SK-N-MC (cell line): ENCODE measurements at regions not wholly inside any gene's neighbourhood (a gene's known extent, or its start where the extent isn't known, plus 50 kb on each side); places are given as distances from the start of the nearest gene placed in this dataset.
"Not testable (repeated sequence)": the region's sequence is repeated elsewhere in the genome, so short reads cannot be mapped to it uniquely, and the experiment has no call there.

Source experiments
- DNase-seq: peaks from one replicate; pipeline ENCODE4 v3.0.0-alpha.2; 2011; ENCODE audit warnings: low read depth, low spot score
- H3K27ac ChIP-seq: fragments of 200-600 bp; sonication (generic); 2 replicates; pipeline ENCODE4 v1.5.1; 2016; ENCODE audit warnings: mixed run types
- H3K36me3 ChIP-seq: fragments of 200-600 bp; sonication (generic); 2 replicates; pipeline ENCODE4 v1.6.1; 2017; ENCODE audit warnings: antibody characterized with exemption, low read length, mixed read lengths; ENCODE audit not compliant: insufficient read depth
- H3K4me3 ChIP-seq: fragments of 200-600 bp; sonication (generic); 2 replicates; pipeline ENCODE4 v1.5.1; 2016
- H3K9ac ChIP-seq: fragments of 200-600 bp; sonication (generic); 2 replicates; pipeline ENCODE4 v1.8.0; 2017; ENCODE audit warnings: mixed run types, mixed read lengths; ENCODE audit not compliant: insufficient read length
- H3K9me3 ChIP-seq: fragments of 200-600 bp; sonication (generic); 2 replicates; pipeline ENCODE4 v1.6.1; 2017; ENCODE audit warnings: low read depth, mild to moderate bottlenecking, antibody characterized with exemption, low read length, moderate library complexity, mixed read lengths
- EZH2 ChIP-seq: fragments of 200-600 bp; sonication (generic); IDR thresholded peaks from one replicate; pipeline ENCODE4 v1.6.1; 2017; ENCODE audit warnings: antibody characterized with exemption
- FOXP2 ChIP-seq: optimal IDR thresholded peaks from 2 replicates; pipeline ENCODE3; 2011; ENCODE audit warnings: mild to moderate bottlenecking, moderate library complexity; ENCODE audit not compliant: insufficient read depth; ENCODE audit errors: extremely low read length, control extremely low read depth
- POLR2AphosphoS5 ChIP-seq: IDR thresholded peaks from 2 replicates; pipeline ENCODE4 v1.6.1; 2012; ENCODE audit warnings: mild to moderate bottlenecking, low read depth, low read length, borderline replicate concordance

DNA sequence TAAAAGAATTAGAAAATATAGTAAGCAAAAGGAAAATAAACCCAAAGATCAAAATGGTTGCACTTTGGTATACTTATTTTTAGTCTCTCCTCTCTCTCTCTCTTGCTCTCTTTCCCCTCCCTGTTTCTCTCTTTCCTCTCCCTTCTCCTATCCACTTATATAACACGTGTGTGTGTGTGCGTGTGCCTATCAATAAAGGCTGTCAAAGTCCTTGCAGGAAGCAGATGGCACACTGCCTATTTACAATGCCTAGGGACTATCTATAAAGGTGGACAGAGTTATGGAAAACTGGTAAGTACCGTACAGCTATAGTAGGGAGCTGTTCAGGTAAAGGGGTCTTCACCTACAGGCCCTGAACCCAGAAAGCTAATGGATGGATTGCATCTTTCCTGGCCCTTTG lies 161.6 kb downstream of the SQOR start:
- Histone ChIP-seq H3K9ac (no peak overlapping the region), H3K9me3 (no peaks in the 10 kb centered on the region), H3K4me3 (no peak overlapping the region), H3K27ac (no peak overlapping the region), H3K36me3 (no peaks in the 10 kb centered on the region)
- TF ChIP-seq EZH2 (no peak), POLR2AphosphoS5 (no peak), FOXP2 (no peak)
- DNase-seq, result no peak

DNA sequence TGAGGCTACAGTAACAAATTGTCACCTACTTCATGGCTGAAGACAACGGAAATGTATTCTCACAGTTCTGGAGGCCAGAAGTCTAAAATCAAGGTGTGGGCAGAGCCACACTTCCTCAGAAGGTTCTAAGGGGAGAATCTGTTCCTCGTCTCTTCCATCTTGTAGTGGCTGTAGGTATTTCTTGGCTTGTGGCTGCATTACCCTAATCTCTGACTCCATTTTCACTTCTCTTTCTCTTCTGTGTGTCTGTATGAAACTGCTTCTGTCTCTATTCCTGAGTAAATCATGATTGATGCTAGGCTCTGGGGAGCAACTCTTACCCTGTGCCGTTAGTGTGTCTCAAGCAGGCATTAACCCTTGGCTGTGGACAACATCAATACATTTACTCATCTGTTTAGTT lies 164.7 kb downstream of the SQOR start:
- H3K4me3 ChIP-seq, result no peak overlapping the region
- no peak overlapping the region for H3K9ac ChIP-seq
- no peak for TF ChIP-seq POLR2AphosphoS5
- TF ChIP-seq FOXP2, result no peak
- TF ChIP-seq EZH2, result no peak
- DNase-seq, result no peak
- no peak overlapping the region for H3K27ac ChIP-seq
- H3K36me3 ChIP-seq, result no peaks in the 10 kb centered on the region
- H3K9me3 ChIP-seq, result no peaks in the 10 kb centered on the region

DNA sequence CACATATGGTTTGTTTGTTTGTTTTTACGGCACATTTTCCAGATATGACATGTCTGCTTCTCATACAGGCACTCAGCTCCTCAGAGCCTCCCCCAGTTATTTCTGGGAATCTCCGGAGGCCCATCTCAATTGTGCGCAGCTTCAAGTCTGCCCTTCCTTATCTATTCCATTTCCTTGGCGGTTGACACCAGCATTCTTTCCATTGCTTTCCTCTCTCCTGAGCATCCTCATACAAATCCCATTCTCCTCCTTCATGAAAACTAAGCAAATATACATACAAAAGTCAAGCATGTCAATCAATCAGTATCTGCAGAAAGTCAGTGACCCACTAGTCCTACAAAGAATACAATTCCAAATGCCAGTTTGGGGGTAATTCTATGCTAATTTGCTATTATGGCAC lies 166.7 kb downstream of the SQOR start:
- TF ChIP-seq POLR2AphosphoS5, result no peak
- TF ChIP-seq EZH2, result no peak
- no peak for TF ChIP-seq FOXP2
- no peaks in the 10 kb centered on the region for H3K36me3 ChIP-seq
- no peak for DNase-seq

DNA sequence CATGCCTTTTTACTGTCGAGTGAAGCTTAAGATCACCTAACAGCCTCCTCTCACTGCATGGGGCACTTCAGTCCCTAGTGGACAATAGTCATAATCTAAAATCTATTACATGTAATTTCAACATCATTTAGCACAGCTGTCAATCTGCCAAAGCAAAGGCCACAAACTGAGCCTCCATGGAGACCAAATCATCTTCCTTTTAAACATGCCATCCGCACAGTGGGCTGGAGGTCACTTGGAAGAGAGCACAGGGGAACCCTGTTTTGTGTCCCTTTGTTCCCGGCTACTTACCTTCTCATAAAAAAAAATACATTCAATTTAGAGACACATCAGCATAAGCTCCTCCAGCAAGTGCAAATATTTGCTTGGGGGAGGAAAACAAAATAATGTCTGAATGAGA lies 167.3 kb downstream of the SQOR start:
- Histone ChIP-seq H3K9ac (no peak overlapping the region), H3K27ac (no peak overlapping the region), H3K4me3 (no peak overlapping the region), H3K9me3 (no peaks in the 10 kb centered on the region), H3K36me3 (no peaks in the 10 kb centered on the region)
- no peak for DNase-seq
- TF ChIP-seq POLR2AphosphoS5, result no peak
- no peak for TF ChIP-seq EZH2
- TF ChIP-seq FOXP2, result no peak

More for the DNA sequence above, 166.7 kb downstream of the SQOR start:
- no peaks in the 10 kb centered on the region for H3K9me3 ChIP-seq
- H3K4me3 ChIP-seq, result no peak overlapping the region
- no peak overlapping the region for H3K27ac ChIP-seq
- no peak overlapping the region for H3K9ac ChIP-seq

DNA sequence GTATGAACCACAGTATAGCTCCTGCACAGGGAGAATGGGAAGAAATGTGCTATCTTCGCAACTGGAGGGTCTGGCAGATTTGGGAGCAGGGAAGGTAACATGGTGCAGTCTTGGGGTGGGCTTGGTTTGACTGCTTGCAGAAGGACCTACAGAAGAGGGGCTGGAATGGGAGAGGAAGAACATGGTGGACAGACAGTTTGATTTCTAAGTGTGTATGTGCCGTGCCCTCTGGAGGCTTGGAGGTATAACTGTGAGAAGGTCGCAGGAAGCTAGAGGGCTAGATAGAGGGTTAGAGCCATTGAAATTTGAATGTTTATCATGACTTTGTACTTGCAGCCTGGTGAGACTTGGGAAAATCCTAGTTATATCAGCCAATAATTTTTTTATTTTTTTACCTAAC lies 169.2 kb downstream of the SQOR start:
- Histone ChIP-seq H3K36me3 (no peaks in the 10 kb centered on the region), H3K9me3 (no peaks in the 10 kb centered on the region), H3K27ac (no peak overlapping the region), H3K4me3 (no peak overlapping the region), H3K9ac (no peak overlapping the region)
- no peak for TF ChIP-seq POLR2AphosphoS5
- no peak for TF ChIP-seq EZH2
- TF ChIP-seq FOXP2, result no peak
- DNase-seq, result no peak

DNA sequence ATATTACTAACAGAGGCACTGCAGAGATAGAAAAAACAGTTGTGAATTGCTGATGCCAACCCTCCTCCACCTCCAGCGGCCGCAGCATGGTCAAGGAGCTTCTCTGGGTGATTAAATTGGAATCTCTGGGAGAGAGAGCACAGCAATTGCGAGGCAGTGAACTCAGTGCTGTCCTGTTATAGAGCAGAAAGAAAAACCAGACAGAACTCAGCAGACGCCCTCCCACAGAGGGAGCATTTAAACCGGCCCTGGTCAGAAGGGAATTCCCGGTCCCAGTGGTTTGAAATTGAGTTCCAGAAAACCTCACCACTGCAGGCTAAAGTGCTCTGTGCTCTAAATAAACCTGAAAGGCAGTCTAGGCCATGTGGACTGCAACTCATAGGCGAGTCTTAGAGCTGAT lies 175.4 kb downstream of the SQOR start:
- TF ChIP-seq POLR2AphosphoS5, result no peak
- TF ChIP-seq FOXP2, result no peak
- no peak for TF ChIP-seq EZH2
- Histone ChIP-seq H3K9me3 (no peaks in the 10 kb centered on the region), H3K9ac (no peak overlapping the region), H3K4me3 (no peak overlapping the region), H3K27ac (no peak overlapping the region), H3K36me3 (no peaks in the 10 kb centered on the region)
- DNase-seq, result no peak

DNA sequence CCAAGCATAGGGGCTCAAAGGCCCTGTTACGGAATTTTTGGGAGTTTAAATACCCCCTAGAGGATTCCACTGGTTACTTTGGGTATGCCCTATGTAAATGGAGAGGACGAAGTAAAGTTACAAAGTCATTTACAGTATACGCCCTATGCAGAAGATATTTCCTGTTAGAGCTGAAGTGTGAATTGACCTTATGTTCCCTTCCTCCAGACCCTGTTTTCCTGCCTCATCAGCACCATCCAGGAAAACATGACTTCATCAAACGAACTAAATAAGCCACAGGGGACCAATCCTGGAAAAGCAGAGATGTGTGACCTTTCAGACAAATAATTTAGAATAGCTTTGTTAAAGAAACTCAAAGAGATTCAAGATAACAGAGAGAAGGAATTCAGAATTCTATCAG lies 177.4 kb downstream of the SQOR start:
- no peak for DNase-seq
- Histone ChIP-seq H3K27ac (no peak overlapping the region), H3K36me3 (no peaks in the 10 kb centered on the region), H3K9me3 (no peaks in the 10 kb centered on the region), H3K4me3 (no peak overlapping the region), H3K9ac (no peak overlapping the region)
- TF ChIP-seq POLR2AphosphoS5 (no peak), FOXP2 (no peak), EZH2 (no peak)

DNA sequence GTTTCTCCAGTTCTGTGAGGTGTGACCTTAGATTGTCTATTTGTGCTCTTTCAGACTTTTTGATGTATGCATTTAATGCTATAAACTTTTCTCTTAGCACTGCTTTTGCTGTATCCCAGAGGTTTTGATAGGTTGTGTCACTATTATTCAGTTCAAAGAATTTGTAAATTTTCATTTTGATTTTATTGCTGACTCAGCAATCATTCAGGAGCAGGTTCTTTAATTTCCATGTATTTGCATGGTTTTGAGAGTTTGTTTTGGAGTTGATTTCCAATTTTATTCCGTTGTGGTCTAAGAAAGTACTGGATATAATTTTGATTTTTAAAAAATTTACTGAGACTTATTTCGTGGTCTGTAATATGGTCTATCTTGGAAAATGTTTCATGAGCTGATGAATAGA lies 182.7 kb downstream of the SQOR start:
- not testable (repeated sequence) for H3K9ac ChIP-seq, H3K4me3 ChIP-seq, H3K27ac ChIP-seq, DNase-seq, H3K36me3 ChIP-seq, H3K9me3 ChIP-seq

DNA sequence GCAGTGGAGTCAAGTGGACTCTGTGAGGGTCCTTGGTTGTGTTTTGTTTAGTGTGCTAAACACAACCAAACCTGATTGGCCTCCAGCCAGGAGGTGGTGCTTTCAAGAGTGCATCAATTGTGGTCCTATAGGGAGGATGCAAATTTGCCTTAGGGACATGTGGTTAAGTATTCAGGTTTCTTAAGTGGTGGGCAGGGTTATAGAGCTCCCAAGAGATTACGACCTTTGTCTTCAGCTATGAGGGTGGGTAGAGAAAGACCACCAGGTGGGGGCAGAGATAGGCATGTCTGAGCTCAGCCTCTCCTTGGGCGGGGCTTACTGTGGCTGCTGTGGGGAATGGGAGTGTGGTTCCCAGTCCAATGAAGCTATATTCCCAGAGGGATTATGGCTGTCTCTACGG lies 186.6 kb downstream of the SQOR start:
- TF ChIP-seq EZH2, result no peak
- TF ChIP-seq FOXP2, result no peak
- TF ChIP-seq POLR2AphosphoS5, result no peak
- H3K9me3 ChIP-seq, result no peaks in the 10 kb centered on the region
- no peak overlapping the region for H3K27ac ChIP-seq
- DNase-seq, result no peak
- no peaks in the 10 kb centered on the region for H3K36me3 ChIP-seq
- H3K9ac ChIP-seq, result no peak overlapping the region
- H3K4me3 ChIP-seq, result no peak overlapping the region

DNA sequence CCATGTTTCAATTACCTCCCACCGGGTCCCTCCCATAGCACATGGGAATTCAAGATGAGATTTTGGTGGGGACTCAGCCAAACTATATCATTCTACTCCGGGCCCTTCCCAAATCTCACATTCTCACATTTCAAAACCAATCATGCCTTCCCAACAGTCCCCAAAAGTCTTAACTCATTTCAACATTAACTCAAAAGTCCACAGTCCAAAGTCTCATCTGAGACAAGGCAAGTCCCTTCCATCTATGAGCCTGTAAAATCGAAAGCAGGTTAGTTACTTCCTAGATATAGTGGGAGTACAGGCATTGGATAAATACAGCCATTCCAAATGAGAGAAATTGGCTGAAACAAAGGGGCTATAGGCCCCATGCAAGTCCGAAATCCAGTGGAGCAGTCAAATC lies 188.1 kb downstream of the SQOR start:
- not testable (repeated sequence) for DNase-seq, H3K9ac ChIP-seq, H3K36me3 ChIP-seq, H3K4me3 ChIP-seq, H3K27ac ChIP-seq, H3K9me3 ChIP-seq
